NCI-H69 (cell line): ENCODE measurements at regions not wholly inside any gene's neighbourhood (a gene's known extent, or its start where the extent isn't known, plus 50 kb on each side); places are given as distances from the start of the nearest gene placed in this dataset.
"Not testable (repeated sequence)": the region's sequence is repeated elsewhere in the genome, so short reads cannot be mapped to it uniquely, and the experiment has no call there.

ENCODE experiments used
- DNase-seq: peaks from one replicate; lab custom pipeline; 2025; lab: John Stamatoyannopoulos, UW

- DNase-seq: peak; percentile 68
Measured at GRCh38 chr5:94025788-94026473, 284.5 kb upstream of the POU5F2 start.

GRCh38 chr5:94024620-94025019, 283.2 kb upstream of the POU5F2 start:
- no peak for DNase-seq

- DNase-seq: no peak
Measured at GRCh38 chr5:94024101-94024500, 282.7 kb upstream of the POU5F2 start.

DNA sequence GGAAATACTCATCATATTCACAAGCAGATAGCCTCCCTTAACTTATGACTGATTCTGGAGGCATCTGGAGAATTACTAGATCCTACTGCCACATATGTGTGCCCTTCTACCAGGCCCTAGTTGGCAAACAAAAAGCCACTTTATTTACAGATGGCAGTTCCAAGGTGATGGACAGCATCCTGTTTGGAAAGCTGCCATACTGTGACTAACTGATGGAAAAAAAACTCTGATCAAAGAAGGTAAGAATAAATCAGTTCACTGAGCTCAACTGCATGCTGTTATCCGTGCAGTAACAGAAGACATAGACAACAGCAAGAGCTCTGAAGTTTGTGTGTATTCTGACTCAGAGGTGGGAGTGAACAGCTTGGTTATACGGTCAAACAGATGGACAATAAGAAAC, 279.8 kb upstream of the POU5F2 start:
- peak; percentile 94 for DNase-seq

DNA sequence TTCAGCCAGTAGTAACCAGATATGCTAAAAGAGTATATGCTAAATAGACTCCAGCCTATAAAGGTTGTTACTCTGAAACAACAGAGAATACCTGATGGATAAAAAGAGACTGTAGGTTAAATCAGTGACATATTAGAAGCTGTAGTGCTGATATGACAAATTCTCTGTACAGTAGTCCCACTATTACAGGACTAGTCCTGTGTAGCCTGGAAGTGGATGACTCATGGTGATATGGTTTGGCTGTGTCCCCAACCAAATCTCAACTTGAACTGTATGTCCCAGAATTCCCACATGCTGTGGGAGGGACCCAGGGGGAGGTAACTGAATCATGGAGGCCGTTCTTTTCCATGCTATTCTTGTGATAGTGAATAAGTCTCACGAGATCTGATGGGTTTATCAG, 276.2 kb upstream of the POU5F2 start:
- DNase-seq: no peak

- DNase-seq: no peak
Measured at GRCh38 chr5:94010814-94011213, 269.4 kb upstream of the POU5F2 start.

- no peak for DNase-seq
Measured at GRCh38 chr5:94009161-94009560, 267.8 kb upstream of the POU5F2 start.

DNA sequence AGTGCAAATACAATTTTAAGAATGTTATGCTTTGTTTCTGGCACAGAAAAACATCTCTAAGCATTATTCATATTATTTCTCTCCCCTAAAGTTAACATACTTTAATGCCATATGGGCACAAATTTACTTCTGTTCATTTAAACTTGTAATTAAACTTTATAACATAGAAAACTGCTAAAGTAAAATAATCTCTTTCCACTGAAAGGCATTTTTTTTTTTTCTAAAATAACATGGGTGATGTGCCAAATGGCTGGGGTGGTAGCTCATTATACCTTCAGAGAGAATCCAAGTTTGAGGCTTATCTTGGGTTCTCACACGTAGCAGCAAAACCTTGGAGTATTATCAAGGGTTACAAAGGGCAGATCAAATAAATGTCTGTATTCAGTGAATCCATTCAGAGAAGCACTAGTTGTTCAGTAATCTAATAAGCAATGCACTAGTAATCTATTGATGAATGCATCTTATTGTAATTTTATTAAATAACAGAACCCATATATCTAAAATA, 257.6 kb upstream of the POU5F2 start:
- DNase-seq: no peak

DNA sequence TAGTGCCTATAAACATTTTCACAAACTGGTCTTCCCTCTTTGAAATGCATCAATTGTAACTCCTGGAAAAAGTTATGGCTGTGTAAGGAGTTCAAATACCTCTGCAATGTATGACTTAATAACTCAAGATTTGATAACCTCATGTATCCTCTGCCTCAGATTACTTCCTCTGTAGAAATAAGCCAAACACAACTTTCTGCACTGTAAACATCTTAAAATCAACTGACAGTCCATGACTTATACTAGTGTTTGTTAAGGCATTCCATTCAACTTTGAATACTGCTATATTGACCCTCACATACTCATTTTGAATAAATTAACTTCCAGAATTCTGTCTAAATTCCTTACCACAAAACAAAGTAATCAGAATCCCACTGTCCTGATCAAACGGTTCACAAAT, 256.2 kb upstream of the POU5F2 start:
- DNase-seq: no peak

DNA sequence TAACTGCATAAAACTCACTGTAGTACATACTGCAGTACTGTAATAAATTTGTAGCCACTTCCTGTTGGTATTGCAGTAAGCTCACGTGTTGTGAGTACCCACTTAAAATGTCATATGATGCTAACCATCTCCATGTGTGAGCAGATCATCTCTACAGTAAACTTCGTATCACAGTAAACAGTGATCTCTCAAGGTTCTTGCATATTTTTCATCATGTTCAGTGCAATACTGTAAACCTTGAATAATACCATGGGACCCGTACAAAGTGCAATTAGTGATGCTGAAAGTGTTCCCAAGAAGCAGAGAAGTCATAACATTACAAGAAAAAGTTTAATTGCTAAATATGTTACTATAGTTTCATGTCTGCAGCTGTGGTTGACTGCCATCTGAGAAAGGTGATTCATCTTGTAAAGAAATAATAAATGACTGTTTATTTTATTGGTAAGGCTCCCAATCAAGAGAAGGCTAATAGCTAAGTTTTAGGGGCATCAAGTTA, 253.8 kb upstream of the POU5F2 start:
- peak; percentile 32 for DNase-seq

GRCh38 chr5:93993161-93993560, 251.8 kb upstream of the POU5F2 start:
- peak; percentile 93 for DNase-seq

- DNase-seq: peak; percentile 86
Measured at GRCh38 chr5:93990504-93991070, 249.2 kb upstream of the POU5F2 start.

- not testable (repeated sequence) for DNase-seq
Measured at GRCh38 chr5:93985940-93986570, 244.7 kb upstream of the POU5F2 start.

DNA sequence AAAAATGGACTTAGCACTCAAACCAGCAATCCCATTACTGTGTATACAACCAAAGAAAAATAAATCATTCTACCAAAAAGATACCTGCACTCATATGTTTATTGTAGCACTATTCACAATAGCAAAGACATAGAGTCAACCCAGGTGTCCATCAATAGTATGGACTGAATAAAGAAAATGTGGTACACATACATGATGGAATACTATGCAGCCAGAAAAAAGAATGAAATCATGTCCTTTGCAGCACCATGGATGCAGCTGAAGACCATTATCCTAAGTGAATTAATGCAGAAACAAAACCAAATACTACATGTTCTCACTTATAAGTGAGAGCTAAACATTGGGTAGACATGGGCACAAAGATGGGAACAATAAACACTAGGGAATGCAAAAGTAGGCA, 236.8 kb upstream of the POU5F2 start:
- no peak for DNase-seq

DNA sequence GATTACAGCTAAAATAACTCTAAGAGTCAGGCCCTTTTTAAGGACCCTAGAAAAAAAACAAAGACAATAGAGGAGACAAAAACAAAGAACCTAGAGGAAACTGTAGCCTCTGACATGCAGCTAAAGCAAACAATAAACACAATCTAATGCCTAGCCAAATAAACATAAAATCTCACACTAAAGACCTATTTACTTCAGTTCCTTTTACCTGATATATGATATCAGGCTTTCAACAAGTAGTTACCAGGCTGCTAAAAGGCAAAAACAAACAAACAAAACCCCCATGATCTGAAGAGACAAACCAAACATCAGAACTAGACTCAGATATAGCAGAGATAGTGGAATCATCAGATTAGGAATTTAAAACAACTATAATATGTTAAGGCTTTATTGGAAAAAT, 226.5 kb upstream of the POU5F2 start:
- DNase-seq: peak; percentile 68

DNA sequence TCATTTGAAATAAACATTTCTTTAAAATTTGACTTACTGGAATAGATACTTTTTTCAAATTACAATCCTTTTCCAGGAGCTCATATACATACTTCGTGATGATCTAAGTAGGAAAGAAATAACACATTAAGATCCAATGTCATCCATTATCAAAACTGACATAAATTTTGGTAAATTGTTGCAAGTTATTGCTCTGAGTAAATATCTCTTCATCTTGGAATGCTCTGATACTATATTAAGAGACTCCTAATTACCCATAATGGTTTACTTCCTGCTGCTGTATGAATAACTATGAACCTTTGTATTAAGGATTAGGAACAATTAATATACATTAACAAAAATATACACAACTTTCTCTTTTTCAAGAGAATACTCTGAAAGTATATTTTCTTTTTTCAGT, 223.0 kb upstream of the POU5F2 start:
- peak; percentile 31 for DNase-seq

- no peak for DNase-seq
Measured at GRCh38 chr5:93960042-93960441, 218.6 kb upstream of the POU5F2 start.

DNA sequence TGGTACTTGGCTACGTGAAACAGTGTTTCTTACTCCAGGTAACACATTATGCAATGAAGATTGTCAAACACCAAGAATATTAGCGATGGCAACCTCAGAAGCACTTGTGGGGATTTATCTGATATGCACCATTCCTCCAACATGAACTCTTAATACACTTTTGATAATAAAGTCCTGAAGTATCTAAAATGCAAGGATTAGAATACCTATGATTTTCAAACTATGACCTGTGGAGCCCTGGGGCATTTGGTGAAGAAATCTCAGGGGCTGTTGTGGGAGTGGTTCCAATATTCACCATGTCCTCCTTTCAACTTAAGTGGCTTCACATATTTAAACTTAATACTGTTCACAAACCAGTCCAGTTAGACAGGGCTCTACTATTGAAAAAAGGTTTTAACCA, 214.6 kb upstream of the POU5F2 start:
- DNase-seq: no peak

DNA sequence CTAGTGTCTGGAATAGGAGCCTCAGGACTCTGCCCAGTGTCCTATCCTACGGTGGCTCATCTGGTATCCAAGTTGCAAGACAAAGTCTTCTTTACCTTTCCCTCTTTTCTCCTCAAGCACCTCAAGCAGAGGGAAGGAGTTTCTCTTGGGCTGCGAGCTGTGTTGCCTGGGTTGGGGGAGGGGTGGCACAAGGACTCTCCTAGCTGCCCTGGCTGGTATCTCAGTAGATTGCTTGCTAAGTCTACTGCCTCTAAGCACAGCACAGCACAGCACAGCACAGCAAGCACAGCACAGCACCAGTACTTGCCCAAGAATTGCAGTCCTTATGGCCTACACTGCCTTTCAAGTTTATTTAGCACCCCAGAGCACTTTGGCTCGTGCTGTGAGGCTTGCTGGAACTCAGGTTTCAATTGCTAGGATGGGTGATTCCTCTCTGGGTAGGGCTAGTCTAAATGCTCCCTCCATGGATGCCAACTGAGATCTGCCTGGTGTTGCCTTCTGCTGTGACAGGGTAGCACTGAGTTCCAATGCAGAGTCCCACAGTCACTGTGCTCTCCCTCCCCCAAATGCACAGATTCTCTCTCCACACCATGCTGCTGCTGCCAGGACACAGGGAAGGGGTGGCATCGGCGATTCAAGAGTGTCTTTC, 213.1 kb upstream of the POU5F2 start:
- no peak for DNase-seq

DNA sequence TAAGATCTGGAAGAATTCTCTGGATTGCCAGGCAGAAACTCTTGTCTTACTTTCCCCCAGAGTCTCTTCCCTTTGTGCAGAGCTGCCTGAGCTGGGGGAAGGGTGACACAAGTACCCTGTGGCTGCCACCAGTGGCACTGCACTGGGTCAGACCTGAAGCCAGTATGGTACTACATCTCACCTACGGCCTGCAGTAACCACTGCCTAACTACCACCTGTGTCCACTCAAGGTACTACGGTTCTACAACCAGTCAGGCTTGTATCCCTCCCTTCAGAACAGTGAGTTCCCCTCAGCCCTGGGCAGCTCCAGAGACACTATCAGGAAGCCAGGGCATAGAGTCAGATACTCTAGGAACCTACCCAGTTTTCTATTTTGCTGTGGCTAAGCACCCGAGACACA, 212.0 kb upstream of the POU5F2 start:
- DNase-seq: no peak

GRCh38 chr5:93941897-93942296, 200.5 kb upstream of the POU5F2 start:
- DNase-seq: peak; percentile 95

- not testable (repeated sequence) for DNase-seq
Measured at GRCh38 chr5:93933269-93933668, 191.9 kb upstream of the POU5F2 start.

- no peak for DNase-seq
Measured at GRCh38 chr5:93930098-93930497, 188.7 kb upstream of the POU5F2 start.
